GM20000 (cell line): ENCODE measurements at regions not wholly inside any gene's neighbourhood (a gene's known extent, or its start where the extent isn't known, plus 50 kb on each side); places are given as distances from the start of the nearest gene placed in this dataset.

Experiments used
- DNase-seq: peaks from one replicate; pipeline ENCODE4 v3.0.0; 2012; ENCODE audit warnings: low spot score
- CTCF ChIP-seq: IDR thresholded peaks from 2 replicates; pipeline ENCODE4 v1.5.1; 2012; ENCODE audit warnings: mild to moderate bottlenecking, control low read depth; ENCODE audit errors: extremely low read depth, missing control alignments

GRCh38 chr21:41589131-41589530 is 81.2 kb upstream of the TMPRSS2 start:
- DNase-seq, result no peak
- no peak for TF ChIP-seq CTCF

DNA sequence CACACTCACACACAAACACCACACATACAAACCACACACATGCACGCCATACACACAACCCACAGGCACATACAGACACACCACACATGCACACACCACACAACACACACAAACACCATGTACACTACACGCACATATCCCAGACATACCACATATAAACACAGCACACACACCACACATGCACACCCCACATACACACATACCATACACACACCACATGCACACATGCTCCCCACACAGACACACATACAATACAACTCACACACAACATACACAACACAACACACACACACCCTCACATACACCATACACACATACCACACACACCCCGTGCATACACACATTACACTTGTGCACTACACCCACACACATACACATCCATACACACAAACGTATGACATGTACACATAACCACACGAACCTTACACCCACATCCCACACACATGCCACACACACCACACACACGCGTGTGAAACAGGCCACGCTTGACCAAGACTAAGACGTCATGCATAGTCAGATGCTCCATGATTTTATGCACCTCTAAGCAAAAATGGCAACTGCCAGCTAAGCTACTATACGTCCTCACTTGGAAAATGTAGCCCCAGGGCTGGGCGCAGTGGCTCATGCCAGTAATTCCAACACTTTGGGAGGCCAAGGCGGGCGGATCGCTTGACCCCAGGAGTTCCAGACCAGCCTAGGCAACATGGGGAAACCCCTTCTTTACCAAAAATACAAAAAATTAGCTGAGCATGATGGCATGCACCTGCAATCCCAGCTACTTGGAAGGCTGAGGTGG is 77.4 kb upstream of the TMPRSS2 start:
- no peak for TF ChIP-seq CTCF
- DNase-seq, result no peak

DNA sequence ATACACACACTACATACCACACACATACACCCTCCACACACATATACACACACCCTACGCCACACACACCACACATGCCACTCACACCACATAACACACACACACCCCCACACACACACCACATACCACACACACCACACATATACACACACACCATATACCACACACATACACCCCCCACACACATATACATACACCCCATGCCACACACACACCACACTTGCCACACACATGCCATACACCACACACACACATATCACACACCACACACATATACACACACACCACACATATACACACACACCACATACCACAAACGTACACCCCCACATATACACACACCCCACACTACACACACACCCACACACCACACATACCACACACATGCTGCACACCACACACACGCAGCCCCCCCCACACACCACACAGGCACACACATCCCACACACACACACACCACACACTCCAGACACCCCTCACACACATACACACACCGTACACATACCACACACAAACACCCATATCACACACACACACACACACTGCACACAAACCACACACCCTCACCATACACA is 76.7 kb upstream of the TMPRSS2 start:
- DNase-seq, result no peak
- no peak for TF ChIP-seq CTCF

DNA sequence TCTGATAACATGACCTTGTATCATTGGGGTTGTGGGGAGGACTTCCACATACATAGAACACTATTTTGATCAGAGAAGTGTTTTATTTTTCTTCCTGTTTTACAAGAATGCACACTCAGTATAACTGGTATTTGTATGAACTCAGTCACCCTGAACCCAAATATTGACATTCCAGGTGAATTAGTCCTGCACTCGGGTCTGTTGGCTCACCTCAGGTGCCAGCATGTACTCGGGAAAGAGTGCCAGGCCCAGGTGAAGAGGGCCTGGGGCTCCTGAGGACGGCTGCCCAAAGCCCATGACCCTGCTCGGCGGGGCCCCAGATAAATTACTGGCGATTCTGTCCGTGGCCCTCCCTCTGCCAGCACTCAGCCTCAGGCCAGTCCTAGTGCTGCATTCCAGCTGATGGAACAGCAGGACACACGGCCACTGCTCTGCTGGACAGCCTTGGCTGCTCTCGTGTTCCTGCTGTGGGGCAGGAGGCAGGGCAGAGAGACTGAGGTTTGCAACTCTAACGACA is 75.4 kb upstream of the TMPRSS2 start:
- TF ChIP-seq CTCF, result no peak
- DNase-seq, result no peak

DNA sequence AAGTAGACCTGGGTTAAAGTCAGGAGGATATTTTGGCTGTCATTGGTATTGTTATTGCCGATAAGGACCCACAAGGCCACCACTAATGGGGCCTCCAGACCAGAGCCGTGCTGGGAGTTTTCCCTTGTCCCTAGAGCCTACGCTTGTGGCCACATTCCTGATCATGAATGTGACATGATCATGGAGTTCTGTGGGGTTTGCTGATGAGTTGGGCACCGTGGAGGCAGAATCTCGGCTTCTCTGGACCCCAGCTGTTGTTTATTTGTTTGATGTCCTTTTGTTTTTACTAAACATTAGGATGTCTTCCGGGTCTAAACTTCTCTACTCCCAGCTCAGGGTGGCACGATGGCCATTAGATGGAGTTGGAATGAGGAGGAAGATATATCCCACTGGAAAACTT is 74.9 kb upstream of the TMPRSS2 start:
- no peak for TF ChIP-seq CTCF
- DNase-seq, result no peak

DNA sequence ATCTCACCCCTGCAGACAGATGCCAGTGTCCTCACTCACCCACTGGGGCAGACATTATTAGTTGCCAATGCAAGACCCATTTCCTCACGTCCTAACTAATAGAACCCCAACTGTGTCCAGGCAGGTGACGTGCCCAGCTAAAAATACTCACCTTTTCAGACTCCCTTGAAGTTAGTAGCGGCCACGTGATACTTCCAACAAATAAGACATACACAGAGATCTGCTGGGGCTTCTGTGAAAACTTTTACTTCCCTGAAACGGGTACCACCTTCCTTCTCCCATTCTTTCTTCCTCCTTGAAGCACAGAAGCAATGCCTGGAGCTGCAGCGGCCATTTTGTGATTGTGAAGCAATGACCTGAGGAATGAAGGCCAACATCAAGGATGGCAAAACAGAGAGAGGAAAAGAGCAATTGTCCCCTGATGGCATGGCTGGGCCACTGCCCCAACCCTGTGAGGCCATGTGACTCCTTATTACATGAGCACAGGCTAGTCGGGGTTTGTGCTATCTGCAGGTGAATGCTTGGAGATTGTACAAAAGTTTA is 74.4 kb upstream of the TMPRSS2 start:
- DNase-seq, result no peak
- TF ChIP-seq CTCF, result no peak

DNA sequence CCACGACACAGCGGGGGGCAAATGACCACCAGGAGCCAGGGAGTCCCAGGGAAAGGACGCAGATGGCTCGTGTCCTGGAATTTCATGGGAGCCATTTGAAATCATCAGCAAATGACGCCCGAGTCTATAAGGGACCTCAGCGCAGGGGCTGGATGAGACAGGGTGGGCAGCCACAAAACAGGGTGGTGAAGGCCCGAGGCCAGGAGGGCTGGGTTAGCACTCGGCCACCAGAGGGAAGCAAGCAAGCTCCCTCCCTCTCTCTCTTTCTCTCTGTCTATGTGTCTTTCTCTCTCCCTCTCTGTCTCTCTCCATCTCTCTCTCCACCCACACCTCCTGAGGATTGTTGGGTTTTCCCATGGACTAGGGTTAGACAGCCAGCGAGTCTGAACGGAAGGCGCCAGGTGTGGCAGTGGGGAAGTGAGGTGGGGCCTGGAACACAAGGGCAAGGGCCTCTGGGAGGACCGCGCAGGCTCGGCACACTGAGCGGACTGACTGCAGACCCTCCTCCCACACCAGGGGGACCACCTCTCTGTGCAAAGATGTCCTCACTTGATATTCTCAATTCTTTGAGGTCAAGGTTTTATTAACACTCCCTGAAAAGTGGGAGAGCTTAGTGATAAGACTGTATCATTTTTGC is 73.8 kb upstream of the TMPRSS2 start:
- no peak for DNase-seq
- no peak for TF ChIP-seq CTCF
